GM23338 (cell line): ENCODE measurements at regions not wholly inside any gene's neighbourhood (a gene's known extent, or its start where the extent isn't known, plus 50 kb on each side); places are given as distances from the start of the nearest gene placed in this dataset.

ENCODE experiments used
- ATAC-seq: fragments of 200-7000 bp; cut with Tn5 transposase; 3 replicates; pipeline ENCODE4 v1.9.1; 2020
- DNase-seq: peaks from one replicate; pipeline ENCODE4 v3.0.0-alpha.2; 2015; ENCODE audit warnings: low spot score
- H2AFZ ChIP-seq: fragments of 200-600 bp; sonication (generic); 2 replicates; pipeline ENCODE4 v1.8.0; 2016; ENCODE audit warnings: antibody characterized with exemption, mild to moderate bottlenecking, moderate library complexity
- H3F3A ChIP-seq: fragments of 200-600 bp; sonication (generic); replicated peaks from 2 replicates; pipeline ENCODE4 v1.8.0; 2017; ENCODE audit warnings: antibody characterized with exemption, mixed run types, low read depth
- H3K27ac ChIP-seq: fragments of 200-600 bp; sonication (generic); 2 replicates; pipeline ENCODE4 v1.6.1; 2016; ENCODE audit warnings: low read depth
- H3K27me3 ChIP-seq: fragments of 200-600 bp; sonication (generic); 2 replicates; pipeline ENCODE4 v1.8.0; 2016; ENCODE audit warnings: mild to moderate bottlenecking, mixed run types, moderate library complexity; ENCODE audit not compliant: insufficient read depth
- H3K36me3 ChIP-seq: fragments of 200-600 bp; sonication (generic); 2 replicates; pipeline ENCODE4 v1.8.0; 2016; ENCODE audit warnings: mild to moderate bottlenecking; ENCODE audit not compliant: insufficient read depth
- H3K4me1 ChIP-seq: fragments of 200-600 bp; sonication (generic); 2 replicates; pipeline ENCODE4 v1.8.0; 2016; ENCODE audit warnings: mild to moderate bottlenecking, moderate library complexity; ENCODE audit not compliant: insufficient read depth
- H3K4me2 ChIP-seq: fragments of 200-600 bp; sonication (generic); 2 replicates; pipeline ENCODE4 v1.7.1; 2017; ENCODE audit warnings: mixed run types
- H3K4me3 ChIP-seq: fragments of 200-600 bp; sonication (generic); 2 replicates; pipeline ENCODE4 v1.6.1; 2016; ENCODE audit warnings: mixed run types
- H3K79me2 ChIP-seq: fragments of 200-600 bp; sonication (generic); replicated peaks from 2 replicates; pipeline ENCODE4 v1.8.0; 2017; ENCODE audit warnings: mild to moderate bottlenecking; ENCODE audit not compliant: insufficient read depth
- H3K9me2 ChIP-seq: fragments of 200-600 bp; sonication (generic); 2 replicates; pipeline ENCODE4 v1.8.0; 2017; ENCODE audit not compliant: insufficient read depth
- H4K20me1 ChIP-seq: fragments of 200-600 bp; sonication (generic); replicated peaks from 2 replicates; pipeline ENCODE4 v1.8.0; 2017; ENCODE audit warnings: mild to moderate bottlenecking; ENCODE audit not compliant: insufficient read depth
- H3K27ac Mint-ChIP-seq: 2 replicates; pipeline ENCODE4 v1.8.0; 2020; ENCODE audit warnings: inconsistent platforms, mild to moderate bottlenecking, moderate library complexity, mixed read lengths
- H3K27me3 Mint-ChIP-seq: 3 replicates; pipeline ENCODE4 v1.8.0; 2022; ENCODE audit warnings: low read depth, mild to moderate bottlenecking, moderate library complexity, mixed read lengths, inconsistent platforms; ENCODE audit not compliant: insufficient read depth, poor library complexity
- H3K36me3 Mint-ChIP-seq: 3 replicates; pipeline ENCODE4 v1.8.0; 2021; ENCODE audit warnings: low read depth, mild to moderate bottlenecking, inconsistent platforms, moderate library complexity, mixed read lengths
- H3K4me1 Mint-ChIP-seq: 3 replicates; pipeline ENCODE4 v1.8.0; 2020; ENCODE audit warnings: mild to moderate bottlenecking, inconsistent platforms, mixed read lengths
- H3K4me3 Mint-ChIP-seq: 3 replicates; pipeline ENCODE4 v1.8.0; 2021; ENCODE audit warnings: moderate library complexity, mild to moderate bottlenecking, inconsistent platforms, mixed read lengths
- H3K9me3 Mint-ChIP-seq: 3 replicates; pipeline ENCODE4 v1.8.0; 2020; ENCODE audit warnings: moderate library complexity, mild to moderate bottlenecking, inconsistent platforms, mixed read lengths
- EZH2 ChIP-seq: fragments of 200-600 bp; sonication (generic); IDR thresholded peaks from one replicate; pipeline ENCODE4 v1.8.0; 2017; ENCODE audit warnings: antibody characterized with exemption, mild to moderate bottlenecking, low read depth; ENCODE audit not compliant: unreplicated experiment
- EZH2phosphoT487 ChIP-seq: fragments of 200-600 bp; sonication (generic); IDR thresholded peaks from one replicate; pipeline ENCODE4 v1.8.1; 2018; ENCODE audit warnings: antibody characterized with exemption; ENCODE audit not compliant: unreplicated experiment
- JUNB ChIP-seq: IDR thresholded peaks from one replicate; pipeline ENCODE4 v1.6.1; 2016; ENCODE audit warnings: antibody characterized with exemption; ENCODE audit not compliant: unreplicated experiment
- NANOG ChIP-seq: IDR thresholded peaks from 2 replicates; pipeline ENCODE4 v1.6.1; 2016; ENCODE audit warnings: antibody characterized with exemption, borderline replicate concordance
- POLR2AphosphoS5 ChIP-seq: IDR thresholded peaks from 2 replicates; pipeline ENCODE4 v1.6.1; 2016; ENCODE audit warnings: antibody characterized with exemption, low read depth
- STAT1 ChIP-seq: IDR thresholded peaks from one replicate; pipeline ENCODE4 v1.6.1; 2016; ENCODE audit warnings: antibody characterized with exemption; ENCODE audit not compliant: unreplicated experiment
- ZNF114 ChIP-seq: fragments of 250-450 bp; sonication (Bioruptor Pico); IDR thresholded peaks from 2 replicates; pipeline ENCODE4 v1.5.0; 2020; ENCODE audit warnings: mild to moderate bottlenecking, moderate library complexity
- ZNF331 ChIP-seq: fragments of 250-450 bp; sonication (Bioruptor Pico); IDR thresholded peaks from 2 replicates; pipeline ENCODE4 v1.5.0; 2020; ENCODE audit warnings: low read depth, mild to moderate bottlenecking, moderate library complexity
- TF ChIP-seq, protein P1 (sequence below), 2 experiments: fragments of 200-600 bp in 1 of 2; sonication (generic) in 1 of 2; conservative IDR thresholded peaks; 2 replicates each; pipeline versions ENCODE4 v1.5.1 to v1.6.1; 2016 to 2017; ENCODE audit warnings: antibody characterized with exemption in 2 of 2, low read depth in 2 of 2, mild to moderate bottlenecking in 2 of 2, moderate library complexity in 1 of 2
- TF ChIP-seq, protein P2 (sequence below): IDR thresholded peaks from 2 replicates; pipeline ENCODE4 v1.6.1; 2016; ENCODE audit warnings: antibody characterized with exemption
- TF ChIP-seq, protein P3 (sequence below): fragments of 250-450 bp; sonication (Bioruptor Pico); IDR thresholded peaks from 2 replicates; pipeline ENCODE4 v1.5.0; 2020; ENCODE audit warnings: mild to moderate bottlenecking, moderate library complexity

DNA sequence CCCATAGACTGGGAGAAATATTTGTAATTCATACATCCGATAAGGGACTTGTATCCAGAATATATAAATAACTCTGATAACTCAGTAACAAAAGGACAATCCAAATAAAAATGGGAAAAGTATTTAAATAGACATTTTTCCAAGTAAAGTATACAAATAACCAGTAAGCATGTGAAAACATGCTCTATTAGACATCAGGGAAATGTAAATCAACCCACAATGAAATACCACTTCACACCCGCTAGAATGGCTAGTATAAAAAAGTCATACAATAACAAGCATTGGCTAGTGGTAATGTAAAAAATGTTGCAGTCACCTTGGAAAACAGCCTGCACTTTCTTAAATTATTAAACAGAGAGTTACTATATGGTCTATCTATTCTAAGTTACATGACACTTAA, 650.7 kb downstream of the C12orf50 start:
- no peaks in the 10 kb centered on the region for H3K9me2 ChIP-seq
- H3K4me3 Mint-ChIP-seq, result no peak overlapping the region
- H3F3A ChIP-seq, result no peaks in the 10 kb centered on the region
- no peaks in the 10 kb centered on the region for H3K36me3 Mint-ChIP-seq
- no peaks in the 10 kb centered on the region for H4K20me1 ChIP-seq
- no peaks in the 10 kb centered on the region for H3K36me3 ChIP-seq
- H3K4me1 Mint-ChIP-seq, result peaks cover 6% of the 10 kb centered on the region; the same call in 2 of the 3 replicates
- peaks cover 10% of the 10 kb centered on the region for H3K9me3 Mint-ChIP-seq
- H3K4me2 ChIP-seq, result no peak overlapping the region
- H2AFZ ChIP-seq, result no peak overlapping the region
- TF ChIP-seq EZH2phosphoT487 (no peak), POLR2AphosphoS5 (no peak), ZNF331 (no peak), EZH2 (no peak), STAT1 (no peak), JUNB (no peak)
- TF ChIP-seq, protein P1, sequence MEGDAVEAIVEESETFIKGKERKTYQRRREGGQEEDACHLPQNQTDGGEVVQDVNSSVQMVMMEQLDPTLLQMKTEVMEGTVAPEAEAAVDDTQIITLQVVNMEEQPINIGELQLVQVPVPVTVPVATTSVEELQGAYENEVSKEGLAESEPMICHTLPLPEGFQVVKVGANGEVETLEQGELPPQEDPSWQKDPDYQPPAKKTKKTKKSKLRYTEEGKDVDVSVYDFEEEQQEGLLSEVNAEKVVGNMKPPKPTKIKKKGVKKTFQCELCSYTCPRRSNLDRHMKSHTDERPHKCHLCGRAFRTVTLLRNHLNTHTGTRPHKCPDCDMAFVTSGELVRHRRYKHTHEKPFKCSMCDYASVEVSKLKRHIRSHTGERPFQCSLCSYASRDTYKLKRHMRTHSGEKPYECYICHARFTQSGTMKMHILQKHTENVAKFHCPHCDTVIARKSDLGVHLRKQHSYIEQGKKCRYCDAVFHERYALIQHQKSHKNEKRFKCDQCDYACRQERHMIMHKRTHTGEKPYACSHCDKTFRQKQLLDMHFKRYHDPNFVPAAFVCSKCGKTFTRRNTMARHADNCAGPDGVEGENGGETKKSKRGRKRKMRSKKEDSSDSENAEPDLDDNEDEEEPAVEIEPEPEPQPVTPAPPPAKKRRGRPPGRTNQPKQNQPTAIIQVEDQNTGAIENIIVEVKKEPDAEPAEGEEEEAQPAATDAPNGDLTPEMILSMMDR (conservative IDR thresholded peaks at IDR 0.05; ENCODE audit: low read depth in 2 of 2), result no peak
- DNase-seq (no peak), ATAC-seq (no peak)
- no peak overlapping the region for H3K4me3 ChIP-seq
- H3K27ac ChIP-seq, result no peak overlapping the region
- no peaks in the 10 kb centered on the region for H3K27me3 ChIP-seq
- no peak overlapping the region for H3K27ac Mint-ChIP-seq
- H3K4me1 ChIP-seq, result peaks cover 8% of the 10 kb centered on the region
- no peaks in the 10 kb centered on the region for H3K79me2 ChIP-seq
- H3K27me3 Mint-ChIP-seq, result no peaks in the 10 kb centered on the region

DNA sequence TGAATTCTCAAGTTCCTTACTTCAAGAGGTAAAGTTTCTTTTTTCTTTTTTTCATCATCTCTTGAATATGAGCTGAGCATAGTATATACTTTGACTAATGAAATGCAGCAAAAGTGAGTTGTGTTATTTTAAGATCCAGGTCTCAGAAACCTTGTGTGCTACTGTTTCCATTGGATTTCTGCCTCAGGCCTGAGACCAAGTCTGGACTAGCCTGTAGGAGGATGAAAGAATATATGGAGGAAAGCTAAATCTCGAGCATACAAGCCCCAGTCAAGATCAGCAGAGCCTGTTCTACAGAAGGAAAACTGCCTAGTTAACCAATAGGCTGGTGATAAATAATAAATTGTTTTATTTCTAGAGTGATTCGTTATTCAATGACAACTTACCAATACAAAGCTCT, 652.5 kb downstream of the C12orf50 start:
- no peak overlapping the region for H3K4me3 Mint-ChIP-seq
- no peak overlapping the region for H3K4me2 ChIP-seq
- no peak for ATAC-seq
- H3K9me3 Mint-ChIP-seq, result peaks cover 10% of the 10 kb centered on the region
- no peak overlapping the region for H3K27ac ChIP-seq
- no peaks in the 10 kb centered on the region for H3K27me3 Mint-ChIP-seq
- H3F3A ChIP-seq, result no peaks in the 10 kb centered on the region
- no peak overlapping the region for H2AFZ ChIP-seq
- no peaks in the 10 kb centered on the region for H3K36me3 Mint-ChIP-seq
- H3K79me2 ChIP-seq, result no peaks in the 10 kb centered on the region
- H3K9me2 ChIP-seq, result no peaks in the 10 kb centered on the region
- no peaks in the 10 kb centered on the region for H3K36me3 ChIP-seq
- DNase-seq, result no peak
- no peaks in the 10 kb centered on the region for H3K4me1 Mint-ChIP-seq
- H3K4me1 ChIP-seq, result no peaks in the 10 kb centered on the region
- H3K4me3 ChIP-seq, result no peak overlapping the region
- H3K27me3 ChIP-seq, result no peaks in the 10 kb centered on the region
- H4K20me1 ChIP-seq, result no peaks in the 10 kb centered on the region
- H3K27ac Mint-ChIP-seq, result no peak overlapping the region
- TF ChIP-seq, protein P2, sequence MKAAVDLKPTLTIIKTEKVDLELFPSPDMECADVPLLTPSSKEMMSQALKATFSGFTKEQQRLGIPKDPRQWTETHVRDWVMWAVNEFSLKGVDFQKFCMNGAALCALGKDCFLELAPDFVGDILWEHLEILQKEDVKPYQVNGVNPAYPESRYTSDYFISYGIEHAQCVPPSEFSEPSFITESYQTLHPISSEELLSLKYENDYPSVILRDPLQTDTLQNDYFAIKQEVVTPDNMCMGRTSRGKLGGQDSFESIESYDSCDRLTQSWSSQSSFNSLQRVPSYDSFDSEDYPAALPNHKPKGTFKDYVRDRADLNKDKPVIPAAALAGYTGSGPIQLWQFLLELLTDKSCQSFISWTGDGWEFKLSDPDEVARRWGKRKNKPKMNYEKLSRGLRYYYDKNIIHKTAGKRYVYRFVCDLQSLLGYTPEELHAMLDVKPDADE, result no peak
- TF ChIP-seq NANOG (no peak), EZH2 (no peak), ZNF114 (CRISPR knock-in tag) (no peak), POLR2AphosphoS5 (no peak), EZH2phosphoT487 (no peak), JUNB (no peak), STAT1 (no peak)
- TF ChIP-seq, protein P1 (conservative IDR thresholded peaks at IDR 0.05; ENCODE audit: low read depth in 2 of 2), result no peak
- TF ChIP-seq, protein P3, sequence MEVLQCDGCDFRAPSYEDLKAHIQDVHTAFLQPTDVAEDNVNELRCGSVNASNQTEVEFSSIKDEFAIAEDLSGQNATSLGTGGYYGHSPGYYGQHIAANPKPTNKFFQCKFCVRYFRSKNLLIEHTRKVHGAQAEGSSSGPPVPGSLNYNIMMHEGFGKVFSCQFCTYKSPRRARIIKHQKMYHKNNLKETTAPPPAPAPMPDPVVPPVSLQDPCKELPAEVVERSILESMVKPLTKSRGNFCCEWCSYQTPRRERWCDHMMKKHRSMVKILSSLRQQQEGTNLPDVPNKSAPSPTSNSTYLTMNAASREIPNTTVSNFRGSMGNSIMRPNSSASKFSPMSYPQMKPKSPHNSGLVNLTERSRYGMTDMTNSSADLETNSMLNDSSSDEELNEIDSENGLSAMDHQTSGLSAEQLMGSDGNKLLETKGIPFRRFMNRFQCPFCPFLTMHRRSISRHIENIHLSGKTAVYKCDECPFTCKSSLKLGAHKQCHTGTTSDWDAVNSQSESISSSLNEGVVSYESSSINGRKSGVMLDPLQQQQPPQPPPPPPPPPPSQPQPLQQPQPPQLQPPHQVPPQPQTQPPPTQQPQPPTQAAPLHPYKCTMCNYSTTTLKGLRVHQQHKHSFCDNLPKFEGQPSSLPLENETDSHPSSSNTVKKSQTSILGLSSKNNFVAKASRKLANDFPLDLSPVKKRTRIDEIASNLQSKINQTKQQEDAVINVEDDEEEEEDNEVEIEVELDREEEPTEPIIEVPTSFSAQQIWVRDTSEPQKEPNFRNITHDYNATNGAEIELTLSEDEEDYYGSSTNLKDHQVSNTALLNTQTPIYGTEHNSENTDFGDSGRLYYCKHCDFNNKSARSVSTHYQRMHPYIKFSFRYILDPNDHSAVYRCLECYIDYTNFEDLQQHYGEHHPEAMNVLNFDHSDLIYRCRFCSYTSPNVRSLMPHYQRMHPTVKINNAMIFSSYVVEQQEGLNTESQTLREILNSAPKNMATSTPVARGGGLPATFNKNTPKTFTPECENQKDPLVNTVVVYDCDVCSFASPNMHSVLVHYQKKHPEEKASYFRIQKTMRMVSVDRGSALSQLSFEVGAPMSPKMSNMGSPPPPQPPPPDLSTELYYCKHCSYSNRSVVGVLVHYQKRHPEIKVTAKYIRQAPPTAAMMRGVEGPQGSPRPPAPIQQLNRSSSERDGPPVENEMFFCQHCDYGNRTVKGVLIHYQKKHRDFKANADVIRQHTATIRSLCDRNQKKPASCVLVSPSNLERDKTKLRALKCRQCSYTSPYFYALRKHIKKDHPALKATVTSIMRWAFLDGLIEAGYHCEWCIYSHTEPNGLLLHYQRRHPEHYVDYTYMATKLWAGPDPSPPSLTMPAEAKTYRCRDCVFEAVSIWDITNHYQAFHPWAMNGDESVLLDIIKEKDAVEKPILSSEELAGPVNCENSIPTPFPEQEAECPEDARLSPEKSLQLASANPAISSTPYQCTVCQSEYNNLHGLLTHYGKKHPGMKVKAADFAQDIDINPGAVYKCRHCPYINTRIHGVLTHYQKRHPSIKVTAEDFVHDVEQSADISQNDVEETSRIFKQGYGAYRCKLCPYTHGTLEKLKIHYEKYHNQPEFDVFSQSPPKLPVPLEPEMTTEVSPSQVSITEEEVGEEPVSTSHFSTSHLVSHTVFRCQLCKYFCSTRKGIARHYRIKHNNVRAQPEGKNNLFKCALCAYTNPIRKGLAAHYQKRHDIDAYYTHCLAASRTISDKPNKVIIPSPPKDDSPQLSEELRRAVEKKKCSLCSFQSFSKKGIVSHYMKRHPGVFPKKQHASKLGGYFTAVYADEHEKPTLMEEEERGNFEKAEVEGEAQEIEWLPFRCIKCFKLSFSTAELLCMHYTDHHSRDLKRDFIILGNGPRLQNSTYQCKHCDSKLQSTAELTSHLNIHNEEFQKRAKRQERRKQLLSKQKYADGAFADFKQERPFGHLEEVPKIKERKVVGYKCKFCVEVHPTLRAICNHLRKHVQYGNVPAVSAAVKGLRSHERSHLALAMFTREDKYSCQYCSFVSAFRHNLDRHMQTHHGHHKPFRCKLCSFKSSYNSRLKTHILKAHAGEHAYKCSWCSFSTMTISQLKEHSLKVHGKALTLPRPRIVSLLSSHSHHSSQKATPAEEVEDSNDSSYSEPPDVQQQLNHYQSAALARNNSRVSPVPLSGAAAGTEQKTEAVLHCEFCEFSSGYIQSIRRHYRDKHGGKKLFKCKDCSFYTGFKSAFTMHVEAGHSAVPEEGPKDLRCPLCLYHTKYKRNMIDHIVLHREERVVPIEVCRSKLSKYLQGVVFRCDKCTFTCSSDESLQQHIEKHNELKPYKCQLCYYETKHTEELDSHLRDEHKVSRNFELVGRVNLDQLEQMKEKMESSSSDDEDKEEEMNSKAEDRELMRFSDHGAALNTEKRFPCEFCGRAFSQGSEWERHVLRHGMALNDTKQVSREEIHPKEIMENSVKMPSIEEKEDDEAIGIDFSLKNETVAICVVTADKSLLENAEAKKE (CRISPR knock-in tag), result no peak
